ENCODE measurements at regions not wholly inside any gene's neighbourhood (a gene's known extent, or its start where the extent isn't known, plus 50 kb on each side); places are given as distances from the start of the nearest gene placed in this dataset.

DNA sequence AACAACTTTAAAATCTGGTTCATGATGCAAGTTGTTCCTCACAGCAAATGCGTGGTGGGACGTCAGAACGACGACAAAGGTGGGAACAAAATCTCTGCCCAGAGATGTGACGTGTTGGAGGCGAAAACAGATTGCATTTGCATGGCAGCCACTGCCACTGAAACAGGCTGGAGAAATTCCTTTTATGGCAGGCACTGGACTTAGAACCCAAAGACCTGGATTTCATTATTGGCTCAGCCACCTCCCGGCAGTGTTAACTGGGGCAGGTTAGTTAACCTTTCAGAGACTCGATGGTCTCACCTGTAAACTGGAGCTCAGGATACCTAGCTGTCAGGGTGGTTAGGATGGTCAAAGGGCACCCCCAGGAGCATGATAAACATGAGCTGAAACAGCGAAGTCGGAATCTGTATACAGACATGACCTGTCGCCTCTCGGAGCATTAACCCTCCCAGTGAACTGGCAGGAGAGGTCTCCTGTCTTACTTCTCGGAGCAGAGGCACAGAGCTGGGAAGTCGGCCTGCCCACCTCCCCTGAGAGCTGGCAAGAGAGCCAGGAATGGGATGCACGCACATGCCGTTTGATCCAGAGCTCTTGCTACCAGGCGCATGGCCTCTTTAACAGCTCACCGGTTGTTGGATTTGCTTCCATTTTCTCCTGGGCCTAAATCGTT, 59.2 kb upstream of the TARBP1 start:
- no peak for TF ChIP-seq CTCF (conservative IDR thresholded peaks at IDR 0.05)
- no peak for TF ChIP-seq ZFX (IDR thresholded peaks at IDR 0.05)
